GM23338 (cell line): ENCODE measurements at regions not wholly inside any gene's neighbourhood (a gene's known extent, or its start where the extent isn't known, plus 50 kb on each side); places are given as distances from the start of the nearest gene placed in this dataset.

Source experiments
- ATAC-seq: fragments of 200-7000 bp; cut with Tn5 transposase; 3 replicates; pipeline ENCODE4 v1.9.1; 2020
- DNase-seq: peaks from one replicate; pipeline ENCODE4 v3.0.0-alpha.2; 2015; ENCODE audit warnings: low spot score
- H2AFZ ChIP-seq: fragments of 200-600 bp; sonication (generic); 2 replicates; pipeline ENCODE4 v1.8.0; 2016; ENCODE audit warnings: antibody characterized with exemption, mild to moderate bottlenecking, moderate library complexity
- H3F3A ChIP-seq: fragments of 200-600 bp; sonication (generic); replicated peaks from 2 replicates; pipeline ENCODE4 v1.8.0; 2017; ENCODE audit warnings: antibody characterized with exemption, mixed run types, low read depth
- H3K27ac ChIP-seq: fragments of 200-600 bp; sonication (generic); 2 replicates; pipeline ENCODE4 v1.6.1; 2016; ENCODE audit warnings: low read depth
- H3K27me3 ChIP-seq: fragments of 200-600 bp; sonication (generic); 2 replicates; pipeline ENCODE4 v1.8.0; 2016; ENCODE audit warnings: mild to moderate bottlenecking, mixed run types, moderate library complexity; ENCODE audit not compliant: insufficient read depth
- H3K36me3 ChIP-seq: fragments of 200-600 bp; sonication (generic); 2 replicates; pipeline ENCODE4 v1.8.0; 2016; ENCODE audit warnings: mild to moderate bottlenecking; ENCODE audit not compliant: insufficient read depth
- H3K4me1 ChIP-seq: fragments of 200-600 bp; sonication (generic); 2 replicates; pipeline ENCODE4 v1.8.0; 2016; ENCODE audit warnings: mild to moderate bottlenecking, moderate library complexity; ENCODE audit not compliant: insufficient read depth
- H3K4me2 ChIP-seq: fragments of 200-600 bp; sonication (generic); 2 replicates; pipeline ENCODE4 v1.7.1; 2017; ENCODE audit warnings: mixed run types
- H3K4me3 ChIP-seq: fragments of 200-600 bp; sonication (generic); 2 replicates; pipeline ENCODE4 v1.6.1; 2016; ENCODE audit warnings: mixed run types
- H3K79me2 ChIP-seq: fragments of 200-600 bp; sonication (generic); replicated peaks from 2 replicates; pipeline ENCODE4 v1.8.0; 2017; ENCODE audit warnings: mild to moderate bottlenecking; ENCODE audit not compliant: insufficient read depth
- H3K9me2 ChIP-seq: fragments of 200-600 bp; sonication (generic); 2 replicates; pipeline ENCODE4 v1.8.0; 2017; ENCODE audit not compliant: insufficient read depth
- H4K20me1 ChIP-seq: fragments of 200-600 bp; sonication (generic); replicated peaks from 2 replicates; pipeline ENCODE4 v1.8.0; 2017; ENCODE audit warnings: mild to moderate bottlenecking; ENCODE audit not compliant: insufficient read depth
- H3K27ac Mint-ChIP-seq: 2 replicates; pipeline ENCODE4 v1.8.0; 2020; ENCODE audit warnings: inconsistent platforms, mild to moderate bottlenecking, moderate library complexity, mixed read lengths
- H3K27me3 Mint-ChIP-seq: 3 replicates; pipeline ENCODE4 v1.8.0; 2022; ENCODE audit warnings: low read depth, mild to moderate bottlenecking, moderate library complexity, mixed read lengths, inconsistent platforms; ENCODE audit not compliant: insufficient read depth, poor library complexity
- H3K36me3 Mint-ChIP-seq: 3 replicates; pipeline ENCODE4 v1.8.0; 2021; ENCODE audit warnings: low read depth, mild to moderate bottlenecking, inconsistent platforms, moderate library complexity, mixed read lengths
- H3K4me1 Mint-ChIP-seq: 3 replicates; pipeline ENCODE4 v1.8.0; 2020; ENCODE audit warnings: mild to moderate bottlenecking, inconsistent platforms, mixed read lengths
- H3K4me3 Mint-ChIP-seq: 3 replicates; pipeline ENCODE4 v1.8.0; 2021; ENCODE audit warnings: moderate library complexity, mild to moderate bottlenecking, inconsistent platforms, mixed read lengths
- H3K9me3 Mint-ChIP-seq: 3 replicates; pipeline ENCODE4 v1.8.0; 2020; ENCODE audit warnings: moderate library complexity, mild to moderate bottlenecking, inconsistent platforms, mixed read lengths
- CREB1 ChIP-seq: fragments of 250-450 bp; sonication (Bioruptor Pico); IDR thresholded peaks from 2 replicates; pipeline ENCODE4 v1.5.0; 2020; ENCODE audit warnings: low read depth, mild to moderate bottlenecking, moderate library complexity
- CTCF ChIP-seq, 2 experiments: fragments of 200-600 bp in 1 of 2; sonication (generic) in 1 of 2; conservative IDR thresholded peaks; 2 replicates each; pipeline versions ENCODE4 v1.5.1 to v1.6.1; 2016 to 2017; ENCODE audit warnings: antibody characterized with exemption in 2 of 2, low read depth in 2 of 2, mild to moderate bottlenecking in 2 of 2, moderate library complexity in 1 of 2
- ETS1 ChIP-seq: IDR thresholded peaks from 2 replicates; pipeline ENCODE4 v1.6.1; 2016; ENCODE audit warnings: antibody characterized with exemption
- EZH2 ChIP-seq: fragments of 200-600 bp; sonication (generic); IDR thresholded peaks from one replicate; pipeline ENCODE4 v1.8.0; 2017; ENCODE audit warnings: antibody characterized with exemption, mild to moderate bottlenecking, low read depth; ENCODE audit not compliant: unreplicated experiment
- JUNB ChIP-seq: IDR thresholded peaks from one replicate; pipeline ENCODE4 v1.6.1; 2016; ENCODE audit warnings: antibody characterized with exemption; ENCODE audit not compliant: unreplicated experiment
- NANOG ChIP-seq: IDR thresholded peaks from 2 replicates; pipeline ENCODE4 v1.6.1; 2016; ENCODE audit warnings: antibody characterized with exemption, borderline replicate concordance
- POLR2AphosphoS5 ChIP-seq: IDR thresholded peaks from 2 replicates; pipeline ENCODE4 v1.6.1; 2016; ENCODE audit warnings: antibody characterized with exemption, low read depth
- REST ChIP-seq: IDR thresholded peaks from one replicate; pipeline ENCODE4 v1.6.1; 2018; ENCODE audit warnings: antibody characterized with exemption; ENCODE audit not compliant: unreplicated experiment
- ZNF114 ChIP-seq: fragments of 250-450 bp; sonication (Bioruptor Pico); IDR thresholded peaks from 2 replicates; pipeline ENCODE4 v1.5.0; 2020; ENCODE audit warnings: mild to moderate bottlenecking, moderate library complexity
- ZNF331 ChIP-seq: fragments of 250-450 bp; sonication (Bioruptor Pico); IDR thresholded peaks from 2 replicates; pipeline ENCODE4 v1.5.0; 2020; ENCODE audit warnings: low read depth, mild to moderate bottlenecking, moderate library complexity

GRCh38 chr7:373818-374705 is 84.1 kb downstream of the FOXL3 start:
- no peaks in the 10 kb centered on the region for H3K27me3 ChIP-seq
- DNase-seq, result no peak

GRCh38 chr7:374706-375311 is 84.8 kb downstream of the FOXL3 start:
- H3K4me3 Mint-ChIP-seq, result no peak overlapping the region
- H4K20me1 ChIP-seq, result no peaks in the 10 kb centered on the region
- H3K4me1 ChIP-seq, result no peaks in the 10 kb centered on the region
- H3K4me2 ChIP-seq, result no peak overlapping the region
- no peaks in the 10 kb centered on the region for H3K36me3 Mint-ChIP-seq
- peaks cover 11% of the 10 kb centered on the region for H3K27me3 Mint-ChIP-seq
- no peak overlapping the region for H3K27ac Mint-ChIP-seq
- no peak overlapping the region for H2AFZ ChIP-seq
- H3F3A ChIP-seq, result no peaks in the 10 kb centered on the region
- no peaks in the 10 kb centered on the region for H3K9me2 ChIP-seq
- no peaks in the 10 kb centered on the region for H3K9me3 Mint-ChIP-seq
- H3K27ac ChIP-seq, result no peak overlapping the region
- H3K4me3 ChIP-seq, result no peak overlapping the region
- no peaks in the 10 kb centered on the region for H3K27me3 ChIP-seq
- H3K36me3 ChIP-seq, result no peaks in the 10 kb centered on the region
- H3K4me1 Mint-ChIP-seq, result peaks cover 15% of the 10 kb centered on the region
- no peak for DNase-seq
- ATAC-seq, result no peak
- H3K79me2 ChIP-seq, result no peaks in the 10 kb centered on the region
- TF ChIP-seq CTCF (conservative IDR thresholded peaks at IDR 0.05; ENCODE audit: low read depth in 2 of 2) (no peak), REST (no peak), JUNB (no peak), CREB1 (CRISPR knock-in tag) (no peak), ETS1 (no peak)

More at GRCh38 chr7:373818-374705, 84.1 kb downstream of the FOXL3 start:
- Mint-ChIP-seq H3K27me3 (peaks cover 10% of the 10 kb centered on the region), H3K4me1 (peaks cover 15% of the 10 kb centered on the region), H3K9me3 (no peaks in the 10 kb centered on the region), H3K36me3 (no peaks in the 10 kb centered on the region), H3K27ac (no peak overlapping the region), H3K4me3 (no peak overlapping the region)
- Histone ChIP-seq H3K4me3 (no peak overlapping the region), H3K9me2 (no peaks in the 10 kb centered on the region), H4K20me1 (no peaks in the 10 kb centered on the region), H3K4me2 (no peak overlapping the region), H3K27ac (no peak overlapping the region), H3K36me3 (no peaks in the 10 kb centered on the region), H3K79me2 (no peaks in the 10 kb centered on the region), H3F3A (no peaks in the 10 kb centered on the region), H2AFZ (no peak overlapping the region), H3K4me1 (no peaks in the 10 kb centered on the region)
- ATAC-seq, result no peak
- TF ChIP-seq JUNB (no peak), EZH2 (no peak), ZNF331 (CRISPR knock-in tag) (no peak), REST (no peak), CREB1 (CRISPR knock-in tag) (no peak), POLR2AphosphoS5 (no peak), ZNF114 (CRISPR knock-in tag) (no peak), NANOG (no peak)
